Spleen (tissue), 7 donors: ENCODE measurements at regions not wholly inside any gene's neighbourhood (a gene's known extent, or its start where the extent isn't known, plus 50 kb on each side); places are given as distances from the start of the nearest gene placed in this dataset.

Experiments
- CTCF ChIP-seq, 11 experiments: fragments of 200-600 bp in 7 of 11; fragments of 450-650 bp in 4 of 11; sonication (generic) in 4 of 11; IDR thresholded peaks in 8 of 11; conservative IDR thresholded peaks in 3 of 11; 1 replicate in 7 of 11; 2 replicates in 4 of 11; pipeline versions ENCODE4 v1.4.0 to v1.8.0; 2016 to 2021; ENCODE audit warnings: antibody characterized with exemption in 11 of 11, inconsistent platforms in 4 of 11, mild to moderate bottlenecking in 1 of 11
- POLR2A ChIP-seq, 3 donors: fragments of 450-650 bp; IDR thresholded peaks; one replicate each; pipeline ENCODE4 v1.5.1; 2017; ENCODE audit warnings: antibody characterized with exemption in 3 of 3, mild to moderate bottlenecking in 1 of 3
- POLR2AphosphoS5 ChIP-seq, 3 donors: sonication (generic); formaldehyde crosslinking; IDR thresholded peaks; one replicate each; pipeline ENCODE4 v1.5.1; 2017; ENCODE audit warnings: antibody characterized with exemption in 3 of 3
- donor health status: DM: no; HTN: no; CAD: no; lungs with moderate emphysema.
- donor health status: DM: no; HTN: no; CAD: no.
- donor health status: DM: no; HTN: no; CAD: no.

DNA sequence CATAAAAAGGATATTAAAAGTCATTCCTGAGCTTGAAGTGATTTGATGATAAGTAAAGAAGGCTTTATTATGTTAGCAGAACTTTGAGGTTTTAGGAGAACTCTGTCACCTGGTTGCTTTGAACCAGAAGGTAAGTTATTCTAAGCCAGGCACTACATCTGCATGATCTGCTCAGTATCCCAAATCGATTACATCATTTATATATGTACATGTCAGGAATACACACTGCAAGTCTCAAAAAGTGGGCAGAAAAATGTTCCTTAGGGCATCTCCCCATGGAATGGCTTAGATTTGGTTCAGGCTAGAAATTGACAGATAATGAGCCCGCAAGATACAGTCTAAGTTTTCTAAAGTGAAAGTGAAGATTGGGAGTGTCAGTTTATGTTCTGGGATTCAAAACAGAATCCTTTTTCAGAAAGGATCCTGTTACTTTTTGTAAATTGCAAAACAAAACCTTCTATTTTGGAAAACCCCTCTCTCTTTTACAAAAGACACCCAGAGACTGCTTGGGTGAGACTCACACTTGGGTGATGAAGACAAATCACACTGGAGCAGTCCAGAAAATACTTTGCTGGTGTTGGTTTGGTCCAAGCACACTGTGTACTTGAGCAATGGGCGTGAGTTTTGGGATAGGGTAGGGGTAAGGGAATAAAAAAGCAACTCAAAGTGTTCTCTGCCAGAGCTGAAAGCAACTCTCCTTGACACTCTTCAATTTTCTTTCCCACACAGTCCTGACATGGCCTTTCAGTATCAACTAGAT, 114.5 kb downstream of the FOXD1 start:
- TF ChIP-seq CTCF (IDR thresholded peaks at IDR 0.05 in 8 of 11, conservative IDR thresholded peaks at IDR 0.05 in 3 of 11) (no peak), POLR2A (IDR thresholded peaks at IDR 0.05) (no peak), POLR2AphosphoS5 (IDR thresholded peaks at IDR 0.05) (no peak)
